HepG2 (cell line): ENCODE measurements at regions not wholly inside any gene's neighbourhood (a gene's known extent, or its start where the extent isn't known, plus 50 kb on each side); places are given as distances from the start of the nearest gene placed in this dataset.

ENCODE experiments used
- ATAC-seq: fragments of 200-7000 bp; cut with Tn5 transposase; 3 replicates; pipeline ENCODE4 v1.9.1; 2020; ENCODE audit warnings: mild to moderate bottlenecking, moderate library complexity
- BruUV-seq: library from RNA; stranded (reverse); fragments of 400-500 nt; replicated peaks from 2 replicates; lab custom pipeline; 2021; lab: Mats Ljungman, UMichigan
- CTCF ChIA-PET: fragments of 300-600 bp; formaldehyde crosslinking; extraction: SDS; loops from one replicate; lab custom pipeline; 2021; ENCODE audit warnings: low total read pairs, inconsistent platforms, low intra/inter-chr PET ratio; lab: Yijun Ruan, JAX
- POLR2A ChIA-PET: fragments of 350-600 bp; sonication (Branson Sonifier 250); formaldehyde crosslinking; loops from one replicate; lab custom pipeline; 2020; ENCODE audit warnings: antibody characterized with exemption, inconsistent platforms; lab: Yijun Ruan, JAX
- DNase-seq: peaks from one replicate; pipeline ENCODE4 v3.0.0-alpha.2; 2015; ENCODE audit warnings: low spot score
- FAIRE-seq: peaks from 3 replicates; lab custom pipeline; 2011; peaks lifted over from hg19 to GRCh38; lab: Jason Lieb, UNC
- H2AFZ ChIP-seq: one replicate; pipeline ENCODE4 v1.6.1; 2011; ENCODE audit warnings: low read length, inconsistent platforms
- H3K27ac ChIP-seq: fragments of 300-600 bp; 3 replicates; pipeline ENCODE4 v1.8.0; 2011; ENCODE audit warnings: mixed run types, mild to moderate bottlenecking, mixed read lengths, low read length, inconsistent platforms; ENCODE audit not compliant: insufficient read depth; ENCODE audit errors: extremely low read length
- H3K27me3 ChIP-seq, 2 experiments: fragments of 200-600 bp in 1 of 2; 2 replicates in 1 of 2; 3 replicates in 1 of 2; pipeline versions ENCODE4 v1.6.0 to v1.8.0; 2011; ENCODE audit warnings: low read length in 2 of 2, mild to moderate bottlenecking in 2 of 2, moderate library complexity in 2 of 2, inconsistent platforms in 1 of 2; ENCODE audit not compliant: insufficient read depth in 2 of 2, control insufficient read depth in 1 of 2
- H3K36me3 ChIP-seq, 2 experiments: fragments of 200-600 bp in 1 of 2; replicated peaks in 1 of 2; 2 replicates in 1 of 2; 3 replicates in 1 of 2; pipeline versions ENCODE4 v1.5.1 to v1.8.0; 2011; ENCODE audit warnings: low read length in 2 of 2, inconsistent platforms in 1 of 2; ENCODE audit not compliant: insufficient read depth in 2 of 2, control insufficient read depth in 1 of 2
- H3K4me1 ChIP-seq: 2 replicates; pipeline ENCODE4 v1.5.1; 2012; ENCODE audit warnings: low read length, inconsistent platforms; ENCODE audit not compliant: insufficient read depth
- H3K4me2 ChIP-seq: 2 replicates; pipeline ENCODE4 v1.6.0; 2011; ENCODE audit warnings: low read depth, low read length, inconsistent platforms
- H3K4me3 ChIP-seq, 3 experiments: fragments of 200-600 bp in 1 of 3; sonication (generic), shearing (Covaris generic) in 1 of 3; replicated peaks in 1 of 3; 2 replicates each; pipeline ENCODE4 v1.5.1; 2011 to 2016; ENCODE audit warnings: low read length in 3 of 3, inconsistent platforms in 2 of 3, low read depth in 2 of 3, mild to moderate bottlenecking in 2 of 3, control low read depth in 1 of 3, mixed read lengths in 1 of 3; ENCODE audit not compliant: insufficient read depth in 1 of 3
- H3K79me2 ChIP-seq: one replicate; pipeline ENCODE4 v1.6.1; 2011; ENCODE audit warnings: low read length, inconsistent platforms; ENCODE audit not compliant: insufficient read depth
- H3K9ac ChIP-seq: 2 replicates; pipeline ENCODE4 v1.6.0; 2011; ENCODE audit warnings: mild to moderate bottlenecking, low read depth, low read length, inconsistent platforms; ENCODE audit not compliant: insufficient read depth
- H3K9me3 ChIP-seq: 2 replicates; pipeline ENCODE4 v1.5.1; 2012; ENCODE audit warnings: mild to moderate bottlenecking, low read length
- H4K20me1 ChIP-seq: 2 replicates; pipeline ENCODE4 v1.6.0; 2011; ENCODE audit warnings: inconsistent platforms, mild to moderate bottlenecking, low read length, moderate library complexity; ENCODE audit not compliant: insufficient read depth
- BHLHE40 ChIP-seq: IDR thresholded peaks from 2 replicates; pipeline ENCODE4 v1.6.1; 2011; ENCODE audit warnings: low read length, improper control_type of control experiment
- EP300 ChIP-seq, 3 experiments: sonication (generic) in 1 of 3; formaldehyde crosslinking in 1 of 3; IDR thresholded peaks; 2 replicates each; pipeline versions ENCODE4 v1.5.1 to v1.6.1; 2011 to 2020; ENCODE audit warnings: low read depth in 2 of 3, low read length in 2 of 3, borderline replicate concordance in 1 of 3, improper control_type of control experiment in 1 of 3, mild to moderate bottlenecking in 1 of 3, missing genetic modification reagents in 1 of 3, moderate library complexity in 1 of 3
- GATAD1 ChIP-seq: IDR thresholded peaks from 2 replicates; pipeline ENCODE4 v1.6.1; 2016; ENCODE audit warnings: missing genetic modification reagents, missing compliant biosample characterization
- HHEX ChIP-seq: IDR thresholded peaks from 2 replicates; pipeline ENCODE4 v1.6.1; 2016; ENCODE audit warnings: control low read depth
- HNF1B ChIP-seq: sonication (generic); formaldehyde crosslinking; IDR thresholded peaks from 2 replicates; pipeline ENCODE4 v1.5.1; 2020; ENCODE audit warnings: mild to moderate bottlenecking, moderate library complexity, missing genetic modification reagents
- IKZF1 ChIP-seq: fragments of 450-650 bp; IDR thresholded peaks from 2 replicates; pipeline ENCODE4 v1.7.1; 2016
- KMT2A ChIP-seq: sonication (generic); formaldehyde crosslinking; IDR thresholded peaks from 2 replicates; pipeline ENCODE4 v1.4.0; 2020; ENCODE audit warnings: missing genetic modification reagents
- NFE2L2 ChIP-seq: fragments of 150-350 bp; IDR thresholded peaks from 2 replicates; pipeline ENCODE4 v1.6.1; 2014; ENCODE audit warnings: low read length
- SRF ChIP-seq: IDR thresholded peaks from 2 replicates; pipeline ENCODE4 v1.6.1; 2011; ENCODE audit warnings: mild to moderate bottlenecking, low read depth, low read length, moderate library complexity
- TAF1 ChIP-seq: sonication (generic); formaldehyde crosslinking; IDR thresholded peaks from 2 replicates; pipeline ENCODE4 v1.4.0; 2020; ENCODE audit warnings: missing genetic modification reagents
- ZBTB25 ChIP-seq: IDR thresholded peaks from 2 replicates; pipeline ENCODE4 v1.6.1; 2018; ENCODE audit warnings: missing genetic modification reagents
- ZKSCAN1 ChIP-seq: fragments of 150-350 bp; IDR thresholded peaks from 2 replicates; pipeline ENCODE4 v1.6.1; 2014; ENCODE audit warnings: low read length
- ZNF234 ChIP-seq: sonication (generic); formaldehyde crosslinking; conservative IDR thresholded peaks from 2 replicates; pipeline ENCODE4 v1.5.1; 2020; ENCODE audit warnings: mild to moderate bottlenecking, missing genetic modification reagents
- ZNF337 ChIP-seq: sonication (generic); formaldehyde crosslinking; IDR thresholded peaks from 2 replicates; pipeline ENCODE4 v1.5.1; 2020; ENCODE audit warnings: missing genetic modification reagents, low read depth, mild to moderate bottlenecking, borderline replicate concordance
- ZNF572 ChIP-seq: sonication (generic); formaldehyde crosslinking; IDR thresholded peaks from 2 replicates; pipeline ENCODE4 v1.5.1; 2020; ENCODE audit warnings: mild to moderate bottlenecking, missing genetic modification reagents
- in situ Hi-C: cut with HindIII; loops from 2 replicates; pipeline ENCODE4 v1.10.0; 2017; ENCODE audit warnings: low pct_unique_long_range_greater_than_20kb; ENCODE audit not compliant: extremely low pct_ligation_motif_present
- intact Hi-C: fragments of 100-400 bp; cut with micrococcal nuclease; formaldehyde crosslinking; loops from one replicate; pipeline ENCODE4 v1.10.0; 2022; ENCODE audit not compliant: unreplicated experiment
- TF ChIP-seq, protein P1 (sequence below): sonication (generic); formaldehyde crosslinking; IDR thresholded peaks from 2 replicates; pipeline ENCODE4 v1.5.0; 2020; ENCODE audit warnings: missing genetic modification reagents
- TF ChIP-seq, protein P2 (sequence below): IDR thresholded peaks from 2 replicates; pipeline ENCODE4 v1.6.1; 2012; ENCODE audit warnings: inconsistent platforms
- TF ChIP-seq, protein P3 (sequence below): sonication (generic); formaldehyde crosslinking; IDR thresholded peaks from 2 replicates; pipeline ENCODE4 v1.5.1; 2020; ENCODE audit warnings: missing genetic modification reagents, mild to moderate bottlenecking, borderline replicate concordance

DNA sequence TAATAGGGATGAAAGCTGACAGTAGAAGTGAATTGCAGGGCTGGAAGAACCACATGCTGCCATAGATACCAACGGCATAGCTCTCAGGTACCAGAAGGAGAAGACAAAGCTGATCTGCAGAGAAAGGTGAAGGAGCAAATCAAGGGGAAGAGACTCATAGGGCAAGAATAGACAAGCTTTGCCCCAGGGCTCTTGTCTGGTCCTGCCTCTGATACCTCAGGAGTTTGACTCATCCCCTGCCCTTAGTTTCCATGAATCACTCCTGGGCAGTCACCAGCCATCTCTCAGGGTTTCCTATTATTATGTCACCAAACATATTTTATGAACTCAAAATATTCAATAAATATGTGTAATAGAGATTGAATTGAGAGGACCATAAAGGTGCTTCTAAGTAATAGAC is 800.9 kb downstream of the DNAH5 start (continued):
- no peak for TF ChIP-seq SRF
- no peak for TF ChIP-seq GATAD1 (CRISPR knock-in tag)

DNA sequence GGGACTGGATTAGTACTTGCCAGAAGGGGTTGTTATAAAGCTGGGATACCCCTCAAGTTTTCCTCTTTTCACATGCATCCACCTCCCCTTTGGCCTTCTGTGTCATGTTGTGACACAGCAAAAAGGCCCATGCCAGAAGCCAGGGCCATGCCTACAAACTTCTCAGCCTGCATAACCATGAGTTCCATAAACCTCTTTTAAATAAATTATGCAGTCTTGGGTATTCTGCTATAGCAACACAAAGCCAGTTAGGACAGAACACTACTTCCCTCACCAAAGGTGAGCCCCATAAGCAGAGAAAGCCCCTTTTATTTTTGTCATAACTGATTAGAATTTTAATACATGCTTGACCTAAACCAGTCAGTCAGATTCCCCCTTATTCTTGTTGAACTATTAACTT is 801.3 kb downstream of the DNAH5 start:
- no TSS peak for BruUV-seq
- peaks cover 84% of the 10 kb centered on the region for H3K9me3 ChIP-seq
- in situ Hi-C loops (no loop called here), intact Hi-C loops (no loop called here)
- CTCF ChIA-PET: no interaction called here
- H3K4me3 ChIP-seq: no peak overlapping the region
- no peaks in the 10 kb centered on the region for H3K27me3 ChIP-seq
- no peak overlapping the region for H3K27ac ChIP-seq
- ATAC-seq: no peak
- H3K4me2 ChIP-seq: no peak overlapping the region
- no peak overlapping the region for H3K9ac ChIP-seq
- no peak for DNase-seq
- H4K20me1 ChIP-seq: no peaks in the 10 kb centered on the region
- POLR2A ChIA-PET: no interaction called here
- H2AFZ ChIP-seq: no peak overlapping the region
- FAIRE-seq: no peak
- no peaks in the 10 kb centered on the region for H3K36me3 ChIP-seq
- H3K4me1 ChIP-seq: no peaks in the 10 kb centered on the region
- H3K79me2 ChIP-seq: no peaks in the 10 kb centered on the region
- TF ChIP-seq ZNF234 (CRISPR knock-in tag): no peak
- no peak for TF ChIP-seq HHEX
- TF ChIP-seq TAF1 (CRISPR knock-in tag): no peak
- TF ChIP-seq KMT2A (CRISPR knock-in tag): no peak
- TF ChIP-seq ZNF572 (CRISPR knock-in tag): no peak
- no peak for TF ChIP-seq NFE2L2
- no peak for TF ChIP-seq HNF1B (CRISPR knock-in tag)
- no peak for TF ChIP-seq BHLHE40
- TF ChIP-seq, protein P1, sequence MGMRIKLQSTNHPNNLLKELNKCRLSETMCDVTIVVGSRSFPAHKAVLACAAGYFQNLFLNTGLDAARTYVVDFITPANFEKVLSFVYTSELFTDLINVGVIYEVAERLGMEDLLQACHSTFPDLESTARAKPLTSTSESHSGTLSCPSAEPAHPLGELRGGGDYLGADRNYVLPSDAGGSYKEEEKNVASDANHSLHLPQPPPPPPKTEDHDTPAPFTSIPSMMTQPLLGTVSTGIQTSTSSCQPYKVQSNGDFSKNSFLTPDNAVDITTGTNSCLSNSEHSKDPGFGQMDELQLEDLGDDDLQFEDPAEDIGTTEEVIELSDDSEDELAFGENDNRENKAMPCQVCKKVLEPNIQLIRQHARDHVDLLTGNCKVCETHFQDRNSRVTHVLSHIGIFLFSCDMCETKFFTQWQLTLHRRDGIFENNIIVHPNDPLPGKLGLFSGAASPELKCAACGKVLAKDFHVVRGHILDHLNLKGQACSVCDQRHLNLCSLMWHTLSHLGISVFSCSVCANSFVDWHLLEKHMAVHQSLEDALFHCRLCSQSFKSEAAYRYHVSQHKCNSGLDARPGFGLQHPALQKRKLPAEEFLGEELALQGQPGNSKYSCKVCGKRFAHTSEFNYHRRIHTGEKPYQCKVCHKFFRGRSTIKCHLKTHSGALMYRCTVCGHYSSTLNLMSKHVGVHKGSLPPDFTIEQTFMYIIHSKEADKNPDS (CRISPR knock-in tag): no peak
- no peak for TF ChIP-seq ZBTB25
- no peak for TF ChIP-seq EP300 (IDR thresholded peaks at IDR 0.05; ENCODE audit: low read depth in 2 of 2, low read length in 2 of 2)
- TF ChIP-seq EP300 (CRISPR knock-in tag; IDR thresholded peaks at IDR 0.05; ENCODE audit: borderline replicate concordance): no peak
- TF ChIP-seq ZKSCAN1: no peak
- TF ChIP-seq, protein P2, sequence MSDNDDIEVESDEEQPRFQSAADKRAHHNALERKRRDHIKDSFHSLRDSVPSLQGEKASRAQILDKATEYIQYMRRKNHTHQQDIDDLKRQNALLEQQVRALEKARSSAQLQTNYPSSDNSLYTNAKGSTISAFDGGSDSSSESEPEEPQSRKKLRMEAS: no peak
- TF ChIP-seq IKZF1: no peak
- TF ChIP-seq, protein P3, sequence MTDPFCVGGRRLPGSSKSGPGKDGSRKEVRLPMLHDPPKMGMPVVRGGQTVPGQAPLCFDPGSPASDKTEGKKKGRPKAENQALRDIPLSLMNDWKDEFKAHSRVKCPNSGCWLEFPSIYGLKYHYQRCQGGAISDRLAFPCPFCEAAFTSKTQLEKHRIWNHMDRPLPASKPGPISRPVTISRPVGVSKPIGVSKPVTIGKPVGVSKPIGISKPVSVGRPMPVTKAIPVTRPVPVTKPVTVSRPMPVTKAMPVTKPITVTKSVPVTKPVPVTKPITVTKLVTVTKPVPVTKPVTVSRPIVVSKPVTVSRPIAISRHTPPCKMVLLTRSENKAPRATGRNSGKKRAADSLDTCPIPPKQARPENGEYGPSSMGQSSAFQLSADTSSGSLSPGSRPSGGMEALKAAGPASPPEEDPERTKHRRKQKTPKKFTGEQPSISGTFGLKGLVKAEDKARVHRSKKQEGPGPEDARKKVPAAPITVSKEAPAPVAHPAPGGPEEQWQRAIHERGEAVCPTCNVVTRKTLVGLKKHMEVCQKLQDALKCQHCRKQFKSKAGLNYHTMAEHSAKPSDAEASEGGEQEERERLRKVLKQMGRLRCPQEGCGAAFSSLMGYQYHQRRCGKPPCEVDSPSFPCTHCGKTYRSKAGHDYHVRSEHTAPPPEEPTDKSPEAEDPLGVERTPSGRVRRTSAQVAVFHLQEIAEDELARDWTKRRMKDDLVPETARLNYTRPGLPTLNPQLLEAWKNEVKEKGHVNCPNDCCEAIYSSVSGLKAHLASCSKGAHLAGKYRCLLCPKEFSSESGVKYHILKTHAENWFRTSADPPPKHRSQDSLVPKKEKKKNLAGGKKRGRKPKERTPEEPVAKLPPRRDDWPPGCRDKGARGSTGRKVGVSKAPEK (CRISPR knock-in tag): no peak
- TF ChIP-seq ZNF337 (CRISPR knock-in tag): no peak
